ENCODE measurements at regions not wholly inside any gene's neighbourhood (a gene's known extent, or its start where the extent isn't known, plus 50 kb on each side); places are given as distances from the start of the nearest gene placed in this dataset.

GRCh38 chr11:130801333-130802122, 114.8 kb downstream of the SNX19 start:
- no peak overlapping the region for H3K4me3 ChIP-seq (ENCODE audit: low read depth in 1 of 3, low read length in 3 of 3)
- peaks cover 0 to 2% (median under 1%) of the 10 kb centered on the region in 4 donors for H3K9me3 ChIP-seq (ENCODE audit: control insufficient read depth in 4 of 4, low read length in 3 of 4)
- H3K27me3 ChIP-seq (ENCODE audit: control insufficient read depth in 4 of 4, insufficient read depth in 4 of 4, low read length in 3 of 4): peaks cover 0 to 3% (median 0%) of the 10 kb centered on the region in 4 donors
- no peaks in the 10 kb centered on the region for H3K36me3 ChIP-seq (ENCODE audit: control insufficient read depth in 4 of 4, insufficient read depth in 3 of 4, low read depth in 1 of 4, low read length in 3 of 4)
- no peak overlapping the region for H3K9ac ChIP-seq (ENCODE audit: low read depth in 1 of 2, low read length in 2 of 2)
- no peak for DNase-seq (ENCODE audit: low spot score)
- TF ChIP-seq YY1 (IDR thresholded peaks at IDR 0.05) (no peak), RAD21 (IDR thresholded peaks at IDR 0.05) (no peak), HNF4A (conservative IDR thresholded peaks at IDR 0.05) (no peak), FOXA2 (IDR thresholded peaks at IDR 0.05) (no peak), EGR1 (IDR thresholded peaks at IDR 0.05; ENCODE audit: low read depth in 2 of 2) (no peak), REST (IDR thresholded peaks at IDR 0.05) (no peak), NR2F2 (IDR thresholded peaks at IDR 0.05) (no peak), ATF3 (IDR thresholded peaks at IDR 0.05) (no peak), SP1 (IDR thresholded peaks at IDR 0.05) (no peak), MAX (IDR thresholded peaks at IDR 0.05) (no peak), FOXA1 (IDR thresholded peaks at IDR 0.05) (no peak), JUND (IDR thresholded peaks at IDR 0.05) (no peak), RXRA (IDR thresholded peaks at IDR 0.05) (no peak)
- TF ChIP-seq, protein P1, sequence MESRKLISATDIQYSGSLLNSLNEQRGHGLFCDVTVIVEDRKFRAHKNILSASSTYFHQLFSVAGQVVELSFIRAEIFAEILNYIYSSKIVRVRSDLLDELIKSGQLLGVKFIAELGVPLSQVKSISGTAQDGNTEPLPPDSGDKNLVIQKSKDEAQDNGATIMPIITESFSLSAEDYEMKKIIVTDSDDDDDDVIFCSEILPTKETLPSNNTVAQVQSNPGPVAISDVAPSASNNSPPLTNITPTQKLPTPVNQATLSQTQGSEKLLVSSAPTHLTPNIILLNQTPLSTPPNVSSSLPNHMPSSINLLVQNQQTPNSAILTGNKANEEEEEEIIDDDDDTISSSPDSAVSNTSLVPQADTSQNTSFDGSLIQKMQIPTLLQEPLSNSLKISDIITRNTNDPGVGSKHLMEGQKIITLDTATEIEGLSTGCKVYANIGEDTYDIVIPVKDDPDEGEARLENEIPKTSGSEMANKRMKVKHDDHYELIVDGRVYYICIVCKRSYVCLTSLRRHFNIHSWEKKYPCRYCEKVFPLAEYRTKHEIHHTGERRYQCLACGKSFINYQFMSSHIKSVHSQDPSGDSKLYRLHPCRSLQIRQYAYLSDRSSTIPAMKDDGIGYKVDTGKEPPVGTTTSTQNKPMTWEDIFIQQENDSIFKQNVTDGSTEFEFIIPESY (IDR thresholded peaks at IDR 0.05): no peak
- WGBS: 81% methylated on average over 6 of the region's 6 CpGs
- no peak overlapping the region for H3K27ac ChIP-seq (ENCODE audit: low read depth in 1 of 2, low read length in 2 of 2)
- no peaks in the 10 kb centered on the region for H3K4me1 ChIP-seq (ENCODE audit: control insufficient read depth in 4 of 4, insufficient read depth in 4 of 4, low read length in 3 of 4)

DNA sequence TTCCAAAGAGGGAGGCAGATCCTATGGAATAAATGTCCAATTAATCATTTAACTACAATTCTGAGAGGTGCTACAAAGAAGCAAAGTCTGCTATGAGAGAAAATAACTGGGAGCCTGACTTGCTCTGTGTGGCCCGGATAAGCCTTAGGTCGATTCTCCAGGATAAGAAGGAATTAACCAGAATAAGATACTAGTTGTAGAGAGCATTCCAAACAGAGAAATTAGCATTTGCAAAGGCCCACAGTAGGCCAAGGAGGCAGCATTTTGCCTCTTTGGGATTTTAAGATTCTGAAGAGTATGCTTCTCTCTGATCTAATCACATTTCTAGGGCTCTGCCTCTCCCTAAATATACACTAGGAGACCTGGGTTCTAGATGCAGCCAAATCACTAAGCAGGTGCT, 113.7 kb downstream of the SNX19 start:
- H3K9ac ChIP-seq (ENCODE audit: low read depth in 1 of 2, low read length in 2 of 2): no peak overlapping the region
- no peak overlapping the region for H3K4me3 ChIP-seq (ENCODE audit: low read depth in 1 of 3, low read length in 3 of 3)
- 68% methylated on average over 2 of the region's 2 CpGs for WGBS
- peaks cover 0 to 2% (median 0%) of the 10 kb centered on the region in 4 donors for H3K9me3 ChIP-seq (ENCODE audit: control insufficient read depth in 4 of 4, low read length in 3 of 4)
- DNase-seq (ENCODE audit: low spot score): no peak
- H3K27me3 ChIP-seq (ENCODE audit: control insufficient read depth in 4 of 4, insufficient read depth in 4 of 4, low read length in 3 of 4): peaks cover 0 to 6% (median 0%) of the 10 kb centered on the region in 4 donors
- no peaks in the 10 kb centered on the region for H3K4me1 ChIP-seq (ENCODE audit: control insufficient read depth in 4 of 4, insufficient read depth in 4 of 4, low read length in 3 of 4)
- no peaks in the 10 kb centered on the region for H3K36me3 ChIP-seq (ENCODE audit: control insufficient read depth in 4 of 4, insufficient read depth in 3 of 4, low read depth in 1 of 4, low read length in 3 of 4)
- H3K27ac ChIP-seq (ENCODE audit: low read depth in 1 of 2, low read length in 2 of 2): no peak overlapping the region
- TF ChIP-seq RAD21 (IDR thresholded peaks at IDR 0.05) (no peak), NR2F2 (IDR thresholded peaks at IDR 0.05) (no peak), FOXA1 (IDR thresholded peaks at IDR 0.05) (no peak), REST (IDR thresholded peaks at IDR 0.05) (no peak), CTCF (IDR thresholded peaks at IDR 0.05; ENCODE audit: low read depth, low read length, missing input control) (no peak), JUND (IDR thresholded peaks at IDR 0.05) (no peak), GABPA (IDR thresholded peaks at IDR 0.05 in 1 of 2, conservative IDR thresholded peaks at IDR 0.05 in 1 of 2) (no peak), FOXA2 (IDR thresholded peaks at IDR 0.05) (no peak), SP1 (IDR thresholded peaks at IDR 0.05) (no peak), EGR1 (IDR thresholded peaks at IDR 0.05; ENCODE audit: low read depth in 2 of 2) (no peak), TAF1 (conservative IDR thresholded peaks at IDR 0.05) (no peak), RXRA (IDR thresholded peaks at IDR 0.05) (no peak)
- TF ChIP-seq, protein P1 (IDR thresholded peaks at IDR 0.05): no peak
